WTC11 (cell line): ENCODE measurements at regions not wholly inside any gene's neighbourhood (a gene's known extent, or its start where the extent isn't known, plus 50 kb on each side); places are given as distances from the start of the nearest gene placed in this dataset.

ENCODE experiments used
- CBFB ChIP-seq: sonication (generic); formaldehyde crosslinking; IDR thresholded peaks from 2 replicates; pipeline ENCODE4 v1.8.1; 2022; ENCODE audit warnings: mild to moderate bottlenecking, low read depth, missing genetic modification reagents
- OVOL2 ChIP-seq: fragments of 250-450 bp; sonication (Bioruptor Pico); IDR thresholded peaks from 2 replicates; pipeline ENCODE4 v1.9.0; 2021; ENCODE audit warnings: mild to moderate bottlenecking, borderline replicate concordance
- ZNF512 ChIP-seq: sonication (generic); formaldehyde crosslinking; IDR thresholded peaks from 2 replicates; pipeline ENCODE4 v1.8.1; 2022; ENCODE audit warnings: missing genetic modification reagents, borderline replicate concordance
- TF ChIP-seq, protein P1 (sequence below): fragments of 200-600 bp; IDR thresholded peaks from 2 replicates; pipeline ENCODE4 v1.8.0; 2022; ENCODE audit warnings: antibody characterized with exemption
- TF ChIP-seq, protein P2 (sequence below): sonication (generic); formaldehyde crosslinking; IDR thresholded peaks from 2 replicates; pipeline ENCODE4 v1.8.1; 2022; ENCODE audit warnings: low read depth, mild to moderate bottlenecking, moderate library complexity, missing genetic modification reagents, borderline replicate concordance

- TF ChIP-seq, protein P1, sequence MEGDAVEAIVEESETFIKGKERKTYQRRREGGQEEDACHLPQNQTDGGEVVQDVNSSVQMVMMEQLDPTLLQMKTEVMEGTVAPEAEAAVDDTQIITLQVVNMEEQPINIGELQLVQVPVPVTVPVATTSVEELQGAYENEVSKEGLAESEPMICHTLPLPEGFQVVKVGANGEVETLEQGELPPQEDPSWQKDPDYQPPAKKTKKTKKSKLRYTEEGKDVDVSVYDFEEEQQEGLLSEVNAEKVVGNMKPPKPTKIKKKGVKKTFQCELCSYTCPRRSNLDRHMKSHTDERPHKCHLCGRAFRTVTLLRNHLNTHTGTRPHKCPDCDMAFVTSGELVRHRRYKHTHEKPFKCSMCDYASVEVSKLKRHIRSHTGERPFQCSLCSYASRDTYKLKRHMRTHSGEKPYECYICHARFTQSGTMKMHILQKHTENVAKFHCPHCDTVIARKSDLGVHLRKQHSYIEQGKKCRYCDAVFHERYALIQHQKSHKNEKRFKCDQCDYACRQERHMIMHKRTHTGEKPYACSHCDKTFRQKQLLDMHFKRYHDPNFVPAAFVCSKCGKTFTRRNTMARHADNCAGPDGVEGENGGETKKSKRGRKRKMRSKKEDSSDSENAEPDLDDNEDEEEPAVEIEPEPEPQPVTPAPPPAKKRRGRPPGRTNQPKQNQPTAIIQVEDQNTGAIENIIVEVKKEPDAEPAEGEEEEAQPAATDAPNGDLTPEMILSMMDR = no peak
- no peak for TF ChIP-seq CBFB (CRISPR knock-in tag)
- no peak for TF ChIP-seq ZNF512 (CRISPR knock-in tag)
- no peak for TF ChIP-seq OVOL2 (CRISPR knock-in tag)
- TF ChIP-seq, protein P2, sequence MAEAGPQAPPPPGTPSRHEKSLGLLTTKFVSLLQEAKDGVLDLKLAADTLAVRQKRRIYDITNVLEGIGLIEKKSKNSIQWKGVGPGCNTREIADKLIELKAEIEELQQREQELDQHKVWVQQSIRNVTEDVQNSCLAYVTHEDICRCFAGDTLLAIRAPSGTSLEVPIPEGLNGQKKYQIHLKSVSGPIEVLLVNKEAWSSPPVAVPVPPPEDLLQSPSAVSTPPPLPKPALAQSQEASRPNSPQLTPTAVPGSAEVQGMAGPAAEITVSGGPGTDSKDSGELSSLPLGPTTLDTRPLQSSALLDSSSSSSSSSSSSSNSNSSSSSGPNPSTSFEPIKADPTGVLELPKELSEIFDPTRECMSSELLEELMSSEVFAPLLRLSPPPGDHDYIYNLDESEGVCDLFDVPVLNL (CRISPR knock-in tag) = no peak
Observed at GRCh38 chr4:166518776-166519175, 645.7 kb downstream of the TLL1 start.
